Kidney epithelial cell (primary cell): ENCODE measurements at regions not wholly inside any gene's neighbourhood (a gene's known extent, or its start where the extent isn't known, plus 50 kb on each side); places are given as distances from the start of the nearest gene placed in this dataset.

ENCODE experiments used
- DNase-seq: peaks from one replicate; pipeline ENCODE4 v3.0.0-alpha.2; 2010; ENCODE audit warnings: low read depth
- H3K27me3 ChIP-seq: 2 replicates; pipeline ENCODE4 v1.6.0; 2011; ENCODE audit warnings: low read length; ENCODE audit not compliant: control insufficient read depth, insufficient read depth
- H3K36me3 ChIP-seq: 2 replicates; pipeline ENCODE4 v1.5.1; 2011; ENCODE audit warnings: low read length; ENCODE audit not compliant: control insufficient read depth, insufficient read depth
- H3K4me3 ChIP-seq: 2 replicates; pipeline ENCODE4 v1.5.1; 2011; ENCODE audit warnings: low read depth, mild to moderate bottlenecking, control low read depth, low read length
- TF ChIP-seq, protein P1 (sequence below): IDR thresholded peaks from 2 replicates; pipeline ENCODE4 v1.5.1; 2011; ENCODE audit warnings: mild to moderate bottlenecking, moderate library complexity, low read length, control low read depth, inconsistent platforms; ENCODE audit not compliant: insufficient read depth, poor library complexity, severe bottlenecking

DNA sequence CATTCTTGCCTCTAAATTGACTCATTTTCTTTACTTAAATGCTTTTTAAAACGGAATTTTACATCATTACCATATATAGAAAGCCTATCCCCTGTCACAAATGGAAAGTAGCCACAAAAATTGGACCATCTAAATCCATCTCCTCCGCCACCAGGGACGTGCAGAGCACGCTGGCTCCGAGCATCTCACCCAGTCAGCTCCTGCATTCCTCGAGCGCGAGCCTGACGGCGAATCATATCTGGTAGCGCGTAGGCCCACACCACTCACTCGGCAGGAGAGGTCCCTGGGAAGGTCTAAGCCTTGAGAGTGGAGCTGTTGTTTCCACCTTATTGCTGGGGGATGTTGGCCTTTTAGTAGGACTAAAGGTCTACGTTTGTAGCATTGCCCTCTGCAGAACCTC lies 152.4 kb downstream of the TRIM29 start:
- DNase-seq: no peak
- Histone ChIP-seq H3K4me3 (no peak overlapping the region), H3K27me3 (peaks cover 2% of the 10 kb centered on the region), H3K36me3 (no peaks in the 10 kb centered on the region)
- TF ChIP-seq, protein P1, sequence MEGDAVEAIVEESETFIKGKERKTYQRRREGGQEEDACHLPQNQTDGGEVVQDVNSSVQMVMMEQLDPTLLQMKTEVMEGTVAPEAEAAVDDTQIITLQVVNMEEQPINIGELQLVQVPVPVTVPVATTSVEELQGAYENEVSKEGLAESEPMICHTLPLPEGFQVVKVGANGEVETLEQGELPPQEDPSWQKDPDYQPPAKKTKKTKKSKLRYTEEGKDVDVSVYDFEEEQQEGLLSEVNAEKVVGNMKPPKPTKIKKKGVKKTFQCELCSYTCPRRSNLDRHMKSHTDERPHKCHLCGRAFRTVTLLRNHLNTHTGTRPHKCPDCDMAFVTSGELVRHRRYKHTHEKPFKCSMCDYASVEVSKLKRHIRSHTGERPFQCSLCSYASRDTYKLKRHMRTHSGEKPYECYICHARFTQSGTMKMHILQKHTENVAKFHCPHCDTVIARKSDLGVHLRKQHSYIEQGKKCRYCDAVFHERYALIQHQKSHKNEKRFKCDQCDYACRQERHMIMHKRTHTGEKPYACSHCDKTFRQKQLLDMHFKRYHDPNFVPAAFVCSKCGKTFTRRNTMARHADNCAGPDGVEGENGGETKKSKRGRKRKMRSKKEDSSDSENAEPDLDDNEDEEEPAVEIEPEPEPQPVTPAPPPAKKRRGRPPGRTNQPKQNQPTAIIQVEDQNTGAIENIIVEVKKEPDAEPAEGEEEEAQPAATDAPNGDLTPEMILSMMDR: no peak

DNA sequence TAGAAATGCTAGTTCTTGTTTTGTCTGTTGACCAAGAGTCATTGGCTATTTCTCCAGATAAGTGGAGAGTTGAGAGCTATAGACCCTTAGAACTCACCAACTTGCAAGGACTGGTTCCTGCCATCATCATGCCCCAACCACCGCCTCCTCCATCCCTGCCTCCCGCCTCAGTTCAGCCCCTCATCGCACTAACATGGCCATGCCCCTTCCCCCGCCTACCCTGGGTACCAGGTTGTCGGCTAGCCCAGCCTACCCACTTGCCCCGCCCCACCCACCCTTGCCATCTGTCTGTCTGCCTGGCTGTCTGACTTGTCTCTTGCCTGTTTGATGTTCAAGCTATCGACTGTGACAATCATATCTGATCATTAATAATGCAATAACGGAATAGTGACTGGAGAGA lies 154.1 kb downstream of the TRIM29 start:
- H3K4me3 ChIP-seq: no peak overlapping the region
- H3K36me3 ChIP-seq: no peaks in the 10 kb centered on the region
- TF ChIP-seq, protein P1: no peak
- no peak for DNase-seq
- H3K27me3 ChIP-seq: peaks cover 2% of the 10 kb centered on the region

DNA sequence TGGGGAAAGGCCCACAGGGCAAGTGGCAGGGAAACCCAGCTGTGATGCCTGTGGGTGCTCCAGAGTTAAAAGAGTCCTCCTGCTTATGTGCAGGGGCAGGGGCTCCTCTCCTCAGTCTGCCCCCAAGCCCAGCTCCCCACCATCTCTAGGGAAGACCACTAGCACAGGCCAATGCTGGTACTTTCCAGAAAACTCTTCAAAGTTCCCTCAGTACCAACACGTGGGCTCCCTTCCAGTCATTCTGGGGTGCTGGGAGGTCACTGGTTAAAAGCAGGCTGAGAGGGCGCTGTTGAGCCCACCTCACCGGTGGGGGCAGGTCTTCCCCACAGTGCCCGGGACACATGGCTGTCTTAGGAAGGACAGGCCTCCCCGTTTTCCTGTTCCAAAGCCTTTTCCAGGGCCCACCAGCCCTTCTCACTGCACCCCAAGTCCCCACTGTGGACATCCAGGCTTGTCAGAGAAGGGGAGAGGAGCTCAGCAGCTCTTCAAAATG lies 154.6 kb downstream of the TRIM29 start:
- Histone ChIP-seq H3K36me3 (no peaks in the 10 kb centered on the region), H3K27me3 (peaks cover 2% of the 10 kb centered on the region), H3K4me3 (no peak overlapping the region)
- TF ChIP-seq, protein P1: no peak
- no peak for DNase-seq

DNA sequence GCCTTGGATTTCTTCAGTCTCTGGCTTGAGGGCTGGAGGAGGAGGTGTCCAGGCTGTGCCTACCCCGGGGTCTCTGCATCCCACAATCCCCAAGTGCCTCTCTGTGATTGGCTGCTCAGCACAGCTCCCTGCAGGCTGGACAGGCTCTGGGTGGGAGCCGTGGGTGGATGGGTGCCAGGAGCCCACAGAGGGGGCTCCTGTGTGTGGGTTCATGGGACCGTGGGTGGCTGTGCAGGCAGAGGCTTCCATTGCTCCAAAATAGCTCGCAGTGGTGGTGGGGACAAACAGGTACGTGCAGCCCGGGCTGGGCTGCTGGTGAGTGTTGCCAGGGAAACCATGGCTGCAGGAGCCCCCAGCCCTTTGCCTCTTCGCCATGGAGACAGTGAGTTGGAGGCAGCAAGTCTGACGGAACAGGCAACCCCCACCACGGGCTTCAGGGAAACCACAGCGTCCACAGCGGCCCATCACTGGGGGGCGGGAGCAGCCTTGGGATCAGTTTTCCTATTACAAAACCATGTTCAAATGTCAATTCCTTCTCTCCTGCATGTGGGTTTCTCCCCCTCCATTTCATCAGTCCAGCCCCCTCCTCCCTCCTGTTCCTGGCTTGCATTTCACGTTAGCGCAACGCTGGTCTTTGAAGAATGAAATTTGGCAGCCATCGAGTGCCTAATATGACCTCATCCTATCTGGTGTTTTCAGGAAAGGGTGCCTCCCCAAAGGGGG lies 155.2 kb downstream of the TRIM29 start:
- Histone ChIP-seq H3K36me3 (no peaks in the 10 kb centered on the region), H3K27me3 (peaks cover 2% of the 10 kb centered on the region), H3K4me3 (no peak overlapping the region)
- TF ChIP-seq, protein P1: no peak
- no peak for DNase-seq

DNA sequence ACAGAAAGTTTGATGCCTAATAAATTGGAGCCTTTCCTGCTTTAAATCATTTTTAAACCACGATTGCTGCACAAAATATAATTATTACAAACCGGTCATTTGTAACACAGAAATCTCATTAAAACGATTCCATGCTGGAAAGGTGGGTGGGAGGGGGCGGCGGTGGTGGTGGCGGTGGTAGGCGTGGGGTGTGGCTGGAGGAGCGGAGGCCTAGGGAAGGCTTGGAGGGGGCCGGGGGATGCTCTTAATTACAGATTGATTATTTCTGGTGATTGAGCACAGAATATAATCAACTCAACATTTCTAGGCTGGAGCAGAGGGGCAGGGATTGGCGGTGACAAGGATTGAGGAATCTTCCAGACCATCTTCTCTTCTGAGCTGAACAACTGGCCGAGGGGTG lies 157.5 kb downstream of the TRIM29 start:
- Histone ChIP-seq H3K4me3 (no peak overlapping the region), H3K36me3 (no peaks in the 10 kb centered on the region), H3K27me3 (peaks cover 3% of the 10 kb centered on the region)
- TF ChIP-seq, protein P1: no peak
- DNase-seq: no peak

DNA sequence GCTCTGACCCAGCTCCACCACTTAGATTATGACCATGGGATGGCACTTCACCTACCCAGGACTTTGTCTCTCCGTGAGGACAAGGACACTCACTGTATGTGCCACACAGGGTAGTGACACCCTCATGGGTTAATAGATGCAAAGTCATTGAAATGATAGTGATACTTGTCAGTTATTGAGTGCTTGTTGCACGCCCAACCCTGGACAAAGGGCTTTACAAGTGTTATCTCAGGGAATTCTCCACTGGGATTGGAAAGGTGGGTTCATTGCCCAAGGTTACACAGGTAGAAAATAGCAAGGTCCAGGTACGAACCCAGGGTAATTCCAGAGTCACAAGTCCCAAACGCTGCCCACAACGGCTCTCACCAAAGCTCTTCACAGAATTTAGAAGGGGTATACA lies 158.2 kb downstream of the TRIM29 start:
- TF ChIP-seq, protein P1: no peak
- no peak for DNase-seq
- H3K27me3 ChIP-seq: peaks cover 3% of the 10 kb centered on the region
- H3K4me3 ChIP-seq: no peak overlapping the region
- no peaks in the 10 kb centered on the region for H3K36me3 ChIP-seq
